H1 (cell line): ENCODE measurements at regions not wholly inside any gene's neighbourhood (a gene's known extent, or its start where the extent isn't known, plus 50 kb on each side); places are given as distances from the start of the nearest gene placed in this dataset.
"Not testable (repeated sequence)": the region's sequence is repeated elsewhere in the genome, so short reads cannot be mapped to it uniquely, and the experiment has no call there.

Experiments used
- CTCF ChIA-PET: fragments of 300-600 bp; sonication (Branson Sonifier 250); formaldehyde crosslinking; loops from one replicate; lab custom pipeline; 2021; ENCODE audit not compliant: partially characterized antibody; lab: Charles Lee
- POLR2A ChIA-PET: fragments of 300-600 bp; sonication (Branson Sonifier 250); formaldehyde crosslinking; loops from one replicate; lab custom pipeline; 2021; ENCODE audit warnings: inconsistent platforms; ENCODE audit not compliant: partially characterized antibody; lab: Charles Lee
- DNase-seq, 2 experiments: peaks; one replicate each; pipeline versions ENCODE4 v3.0.0 to v3.0.0-alpha.2; 2010 to 2022; ENCODE audit warnings: low spot score in 2 of 2, low read depth in 1 of 2, mixed read lengths in 1 of 2
- FAIRE-seq: peaks from 2 replicates; lab custom pipeline; 2011; peaks lifted over from hg19 to GRCh38; lab: Jason Lieb, UNC
- H2AFZ ChIP-seq: 2 replicates; pipeline ENCODE4 v1.8.1; 2012; ENCODE audit warnings: low read length, inconsistent platforms
- H2AK5ac ChIP-seq: 2 replicates; pipeline ENCODE4 v1.6.1; 2013; ENCODE audit warnings: low read depth, low read length
- H2BK120ac ChIP-seq: replicated peaks from 2 replicates; pipeline ENCODE3; 2013; ENCODE audit warnings: low read depth, low read length, inconsistent platforms
- H2BK12ac ChIP-seq: 2 replicates; pipeline ENCODE4 v1.6.1; 2013; ENCODE audit warnings: low read depth, low read length
- H2BK15ac ChIP-seq: 2 replicates; pipeline ENCODE4 v1.6.1; 2013; ENCODE audit warnings: low read length
- H2BK20ac ChIP-seq: 2 replicates; pipeline ENCODE4 v1.6.1; 2013; ENCODE audit warnings: low read length
- H2BK5ac ChIP-seq: 2 replicates; pipeline ENCODE4 v1.6.1; 2013; ENCODE audit warnings: low read depth, low read length
- H3K14ac ChIP-seq: 2 replicates; pipeline ENCODE4 v1.6.1; 2013; ENCODE audit warnings: inconsistent platforms; ENCODE audit not compliant: insufficient read length
- H3K18ac ChIP-seq: 2 replicates; pipeline ENCODE4 v1.6.1; 2013; ENCODE audit warnings: low read length; ENCODE audit errors: extremely low read depth
- H3K23ac ChIP-seq: 2 replicates; pipeline ENCODE4 v1.6.1; 2013; ENCODE audit warnings: inconsistent platforms; ENCODE audit not compliant: insufficient read length
- H3K23me2 ChIP-seq: 2 replicates; pipeline ENCODE4 v1.6.1; 2013; ENCODE audit warnings: low read depth, low read length
- H3K27ac ChIP-seq: 2 replicates; pipeline ENCODE4 v1.6.1; 2011; ENCODE audit warnings: low read depth, low read length, inconsistent platforms
- H3K27me3 ChIP-seq, 4 experiments: replicated peaks in 1 of 4; 1 replicate in 1 of 4; 2 replicates in 3 of 4; pipeline versions ENCODE4 v1.6.1 to v1.8.1; 2011 to 2013; ENCODE audit warnings: low read length in 3 of 4, mild to moderate bottlenecking in 3 of 4, inconsistent platforms in 2 of 4, mixed read lengths in 2 of 4, moderate library complexity in 1 of 4; ENCODE audit not compliant: control insufficient read depth in 3 of 4, insufficient read depth in 3 of 4; ENCODE audit errors: extremely low read depth in 1 of 4
- H3K36me3 ChIP-seq, 4 experiments: 2 replicates each; pipeline versions ENCODE4 v1.6.1 to v1.8.1; 2011 to 2013; ENCODE audit warnings: mild to moderate bottlenecking in 4 of 4, low read length in 3 of 4, moderate library complexity in 2 of 4, control low read depth in 1 of 4, inconsistent platforms in 1 of 4; ENCODE audit not compliant: insufficient read depth in 4 of 4, control insufficient read depth in 2 of 4
- H3K4ac ChIP-seq: replicated peaks from 2 replicates; pipeline ENCODE3; 2013; ENCODE audit warnings: low read length, low read depth, mixed read lengths, inconsistent platforms; ENCODE audit not compliant: insufficient read length
- H3K4me1 ChIP-seq, 4 experiments: replicated peaks in 1 of 4; 1 replicate in 1 of 4; 2 replicates in 3 of 4; pipeline versions ENCODE4 v1.6.1 to v1.8.1; 2011 to 2013; ENCODE audit warnings: low read length in 3 of 4, inconsistent platforms in 2 of 4, mixed read lengths in 1 of 4; ENCODE audit not compliant: insufficient read depth in 4 of 4, control insufficient read depth in 3 of 4
- H3K4me2 ChIP-seq, 2 experiments: 2 replicates each; pipeline versions ENCODE4 v1.6.1 to v1.8.1; 2011 to 2013; ENCODE audit warnings: low read depth in 2 of 2, low read length in 2 of 2, control low read depth in 1 of 2, inconsistent platforms in 1 of 2, mild to moderate bottlenecking in 1 of 2; ENCODE audit not compliant: insufficient read depth in 1 of 2
- H3K4me3 ChIP-seq, 4 experiments: fragments of 200-600, 300-600 bp in 1 of 4; sonication (generic), shearing (Covaris generic), sonication (Bioruptor Twin) in 1 of 4; 2 replicates each; pipeline versions ENCODE4 v1.5.1 to v1.8.1; 2011 to 2016; ENCODE audit warnings: low read length in 4 of 4, low read depth in 3 of 4, control low read depth in 2 of 4, inconsistent platforms in 2 of 4, mild to moderate bottlenecking in 2 of 4, mixed read lengths in 1 of 4, moderate library complexity in 1 of 4; ENCODE audit not compliant: insufficient read depth in 2 of 4; ENCODE audit errors: extremely low read depth in 1 of 4
- H3K56ac ChIP-seq: replicated peaks from 2 replicates; pipeline ENCODE3; 2013; ENCODE audit warnings: low read depth, mild to moderate bottlenecking, mixed read lengths, low read length, inconsistent platforms; ENCODE audit not compliant: insufficient read length
- H3K79me1 ChIP-seq: 2 replicates; pipeline ENCODE4 v1.6.1; 2013; ENCODE audit warnings: low read depth, low read length, control low read depth
- H3K79me2 ChIP-seq, 2 experiments: 2 replicates each; pipeline versions ENCODE4 v1.6.1 to v1.8.1; 2012 to 2013; ENCODE audit warnings: low read length in 2 of 2, mild to moderate bottlenecking in 2 of 2, inconsistent platforms in 1 of 2; ENCODE audit not compliant: insufficient read depth in 2 of 2, control insufficient read depth in 1 of 2
- H3K9ac ChIP-seq, 4 experiments: replicated peaks in 1 of 4; 1 replicate in 1 of 4; 2 replicates in 3 of 4; pipeline versions ENCODE4 v1.6.1 to v1.8.1; 2011 to 2013; ENCODE audit warnings: low read depth in 3 of 4, low read length in 3 of 4, control low read depth in 2 of 4, mild to moderate bottlenecking in 2 of 4, moderate library complexity in 2 of 4, inconsistent platforms in 1 of 4; ENCODE audit errors: extremely low read depth in 1 of 4
- H3K9me3 ChIP-seq, 2 experiments: 2 replicates each; pipeline versions ENCODE4 v1.6.1 to v1.8.1; 2012 to 2013; ENCODE audit warnings: mild to moderate bottlenecking in 2 of 2, moderate library complexity in 2 of 2, control low read depth in 1 of 2, inconsistent platforms in 1 of 2, low read depth in 1 of 2, low read length in 1 of 2, mixed read lengths in 1 of 2; ENCODE audit not compliant: insufficient read depth in 2 of 2
- H4K20me1 ChIP-seq, 2 experiments: replicated peaks in 1 of 2; 2 replicates each; pipeline versions ENCODE3 to v1.8.1; 2011 to 2013; ENCODE audit warnings: inconsistent platforms in 2 of 2, low read length in 2 of 2, mild to moderate bottlenecking in 1 of 2; ENCODE audit not compliant: insufficient read depth in 2 of 2, control insufficient read depth in 1 of 2
- H4K5ac ChIP-seq: 2 replicates; pipeline ENCODE4 v1.6.1; 2013; ENCODE audit warnings: low read length, low read depth, mixed read lengths, inconsistent platforms; ENCODE audit not compliant: insufficient read length
- H4K8ac ChIP-seq: 2 replicates; pipeline ENCODE4 v1.8.0; 2013; ENCODE audit warnings: mild to moderate bottlenecking, moderate library complexity, low read length, inconsistent platforms; ENCODE audit not compliant: insufficient read depth; ENCODE audit errors: extremely low read depth
- H4K91ac ChIP-seq: replicated peaks from 2 replicates; pipeline ENCODE3; 2013; ENCODE audit warnings: low read length, mixed read lengths, inconsistent platforms; ENCODE audit not compliant: insufficient read length
- ATF2 ChIP-seq: IDR thresholded peaks from 2 replicates; pipeline ENCODE4 v1.6.1; 2012; ENCODE audit warnings: low read length, inconsistent platforms
- EP300 ChIP-seq, 2 experiments: IDR thresholded peaks; 1 replicate in 1 of 2; 2 replicates in 1 of 2; pipeline ENCODE4 v1.6.1; 2011 to 2012; ENCODE audit warnings: low read depth in 2 of 2, low read length in 2 of 2, mild to moderate bottlenecking in 2 of 2, borderline replicate concordance in 1 of 2, inconsistent platforms in 1 of 2, moderate library complexity in 1 of 2
- POLR2A ChIP-seq, 2 experiments: IDR thresholded peaks; 1 replicate in 1 of 2; 2 replicates in 1 of 2; pipeline ENCODE4 v1.6.1; 2011; ENCODE audit warnings: low read depth in 2 of 2, low read length in 2 of 2, mild to moderate bottlenecking in 2 of 2; ENCODE audit errors: control extremely low read depth in 1 of 2
- SP1 ChIP-seq: IDR thresholded peaks from 2 replicates; pipeline ENCODE4 v1.6.1; 2011; ENCODE audit warnings: low read depth, low read length
- TAF1 ChIP-seq: IDR thresholded peaks from 2 replicates; pipeline ENCODE4 v1.6.1; 2011; ENCODE audit warnings: mild to moderate bottlenecking, low read depth, low read length
- TCF12 ChIP-seq: IDR thresholded peaks from 2 replicates; pipeline ENCODE4 v1.6.1; 2011; ENCODE audit warnings: low read depth, mild to moderate bottlenecking, low read length
- YY1 ChIP-seq: IDR thresholded peaks from 2 replicates; pipeline ENCODE4 v1.6.1; 2011; ENCODE audit warnings: low read depth, mild to moderate bottlenecking, low read length
- WGBS, 2 experiments: shearing (Covaris generic) in 1 of 2; methylation state at CpG; one replicate each; pipeline versions ENCODE4 v1.1.6 to v1.1.7; 2013 to 2015; ENCODE audit warnings: low lambda C conversion rate in 2 of 2, mixed read lengths in 2 of 2, inconsistent platforms in 1 of 2, low coverage in 1 of 2, missing lambda C conversion rate in 1 of 2; ENCODE audit not compliant: insufficient replicate concordance in 2 of 2, insufficient coverage in 1 of 2, insufficient read length in 1 of 2; ENCODE audit errors: extremely low coverage in 1 of 2, missing lambda C conversion rate in 1 of 2; 5-methylcytosine and 5-hydroxymethylcytosine counted together

GRCh38 chr3:191927998-191928397 lies 467.0 kb downstream of the PYDC2 start:
- H2BK120ac ChIP-seq, H3K79me1 ChIP-seq, H4K20me1 ChIP-seq, H2BK15ac ChIP-seq, H3K56ac ChIP-seq, H3K27me3 ChIP-seq, H3K4ac ChIP-seq, H3K14ac ChIP-seq, H4K8ac ChIP-seq, H2BK5ac ChIP-seq, H4K91ac ChIP-seq: not testable (repeated sequence)
- Histone ChIP-seq H3K9ac (peak overlapping the region; percentile 1 to 34 (median 20); a peak in 5 of 7 replicates), H3K79me2 (peaks cover 13 to 41% of the 10 kb centered on the region in 2 experiments; a peak in 3 of 4 replicates), H3K4me3 (peak overlapping the region in 3 of 4 experiments; percentile 0 to 46 (median 19); a peak in 2 of 8 replicates), H3K27ac (peak overlapping the region; percentile 25; the same call in 1 of the 2 replicates), H4K5ac (peak overlapping the region; percentile 94)
- peak; percentile 39 to 72 for DNase-seq
- TF ChIP-seq YY1 (0 out of 2 replicates have a peak, but pooled peaks have one; percentile 41), POLR2A (IDR thresholded peaks at IDR 0.05; ENCODE audit: control extremely low read depth in 1 of 2, low read depth in 2 of 2, low read length in 2 of 2) (peak in 1 of 2 experiments; percentile 6; a peak in 1 of 3 replicates), TAF1 (0 out of 2 replicates have a peak, but pooled peaks have one; percentile 14), TCF12 (0 out of 2 replicates have a peak, but pooled peaks have one; percentile 12), ATF2 (peak; percentile 38), EP300 (IDR thresholded peaks at IDR 0.05; ENCODE audit: borderline replicate concordance in 1 of 2, low read depth in 2 of 2, low read length in 2 of 2) (0 out of 3 replicates have a peak, but pooled peaks of 1 of the 2 experiments have one; percentile 7), SP1 (peak; percentile 59; the same call in 1 of the 2 replicates)
- TF ChIP-seq, all 59 proteins: peak for 7; not testable (repeated sequence) for 52
- H2BK20ac ChIP-seq, H3K4me1 ChIP-seq, H2AK5ac ChIP-seq, H3K18ac ChIP-seq, H3K9me3 ChIP-seq, CTCF ChIA-PET, H3K36me3 ChIP-seq, H3K23me2 ChIP-seq, H2BK12ac ChIP-seq, H2AFZ ChIP-seq, H3K23ac ChIP-seq: not testable (repeated sequence)
- POLR2A ChIA-PET: interaction anchor here (1.0 to 2.8 kb wide), 12 partner anchors 9 to 569 kb away, joined by 3 to 10 read pairs (median 4); no protein-coding TSS in a partner anchor
- peak overlapping the region; percentile 30 to 70 for H3K4me2 ChIP-seq
- WGBS, 2 experiments: 36% methylated on average over 6 of the region's 6 CpGs; no CpG with 5 or more reads in 1 of the 2 experiments
- FAIRE-seq: peak; percentile 65
